Psoas muscle (tissue), 7 donors: ENCODE measurements at regions not wholly inside any gene's neighbourhood (a gene's known extent, or its start where the extent isn't known, plus 50 kb on each side); places are given as distances from the start of the nearest gene placed in this dataset.
A peak's percentile ranks its signal among the peaks of the same experiment; 100 is the strongest.

ENCODE experiments used
- ATAC-seq, 4 donors: fragments of 200-7000 bp; cut with Tn5 transposase; one replicate each; pipeline ENCODE4 v1.9.1; 2020; ENCODE audit warnings: moderate library complexity in 3 of 4, mild to moderate bottlenecking in 2 of 4
- DNase-seq, 2 donors: peaks; one replicate each; pipeline ENCODE4 v3.0.0-alpha.2; 2020
- H3K27ac ChIP-seq: fragments of 200-600 bp; one replicate; pipeline ENCODE4 v1.8.0; 2022
- H3K27me3 ChIP-seq, 3 donors: fragments of 200-600 bp in 1 of 3; one replicate each; pipeline versions ENCODE4 v1.6.1 to v1.8.0; 2013 to 2022; ENCODE audit warnings: low read length in 2 of 3, mild to moderate bottlenecking in 2 of 3, moderate library complexity in 1 of 3; ENCODE audit not compliant: insufficient read depth in 3 of 3
- H3K36me3 ChIP-seq, 2 donors: fragments of 200-600 bp in 1 of 2; one replicate each; pipeline versions ENCODE4 v1.6.1 to v1.8.0; 2013 to 2022; ENCODE audit warnings: low read depth in 1 of 2, mild to moderate bottlenecking in 1 of 2, moderate library complexity in 1 of 2; ENCODE audit not compliant: insufficient read depth in 1 of 2
- H3K4me1 ChIP-seq: fragments of 200-600 bp; one replicate; pipeline ENCODE4 v1.8.0; 2022
- H3K4me3 ChIP-seq: fragments of 200-600 bp; one replicate; pipeline ENCODE4 v1.8.0; 2022; ENCODE audit warnings: mild to moderate bottlenecking
- H3K9me3 ChIP-seq: fragments of 200-600 bp; one replicate; pipeline ENCODE4 v1.8.0; 2022
- WGBS, 3 donors: extraction: QIAGEN DNeasy Blood & Tissue Kit; methylation state at CpG; one replicate each; pipeline versions ENCODE4 v1.1.6 to v1.1.7; 2013; 5-methylcytosine and 5-hydroxymethylcytosine counted together
- intact Hi-C, 2 donors: fragments of 100-400 bp; cut with DNase I; formaldehyde crosslinking; loops; one replicate each; pipeline versions ENCODE4 v1.11.0 to v1.14.2; 2022
- TF ChIP-seq, protein P1 (sequence below): fragments of 200-600 bp; IDR thresholded peaks from one replicate; pipeline ENCODE4 v1.8.0; 2022; ENCODE audit warnings: antibody characterized with exemption
- donor health status: healthy with polysubstance abuse.
- donor health status: DM: no; HTN: no; CAD: no; lungs with moderate emphysema.
- donor health status: Bipolar disorder and iron deficiency.
- donor health status: healthy.
- donor health status: DM: yes; HTN: yes; CAD: no.
- donor health status: DM: no; HTN: no; CAD: no.
- donor health status: DM: yes; HTN: yes; CAD: no.

DNA sequence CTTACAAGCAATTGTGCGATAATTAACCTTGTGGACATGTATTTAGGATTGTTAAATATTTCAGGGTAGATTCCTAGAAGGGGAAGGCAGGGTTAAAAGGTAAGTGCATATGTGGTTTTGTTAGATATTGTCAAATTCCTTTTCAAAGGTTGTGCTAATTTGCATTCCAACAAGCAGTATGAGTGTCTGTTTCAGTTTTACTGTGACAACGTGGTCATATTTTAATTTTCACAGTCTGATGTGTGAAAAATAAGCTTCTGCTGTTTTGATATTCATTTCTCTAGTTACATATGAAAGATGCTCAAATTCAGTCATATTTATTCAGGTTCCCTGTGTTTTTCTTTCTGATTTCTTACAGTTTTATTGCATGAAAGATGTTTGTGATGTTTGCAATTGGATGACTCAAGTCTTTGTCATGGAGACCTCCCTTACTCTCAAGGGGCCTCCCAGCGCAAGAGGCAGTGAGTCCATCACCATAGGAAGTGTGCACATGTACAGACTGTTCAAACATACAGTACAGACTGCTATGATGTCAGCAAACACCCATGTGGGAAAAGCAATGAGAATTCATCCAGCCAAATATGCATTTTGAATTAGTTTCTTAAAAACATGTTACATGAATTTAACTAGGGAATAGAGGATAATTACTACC is 310.8 kb downstream of the GALR1 start:
- intact Hi-C loops: no loop called here
- TF ChIP-seq, protein P1, sequence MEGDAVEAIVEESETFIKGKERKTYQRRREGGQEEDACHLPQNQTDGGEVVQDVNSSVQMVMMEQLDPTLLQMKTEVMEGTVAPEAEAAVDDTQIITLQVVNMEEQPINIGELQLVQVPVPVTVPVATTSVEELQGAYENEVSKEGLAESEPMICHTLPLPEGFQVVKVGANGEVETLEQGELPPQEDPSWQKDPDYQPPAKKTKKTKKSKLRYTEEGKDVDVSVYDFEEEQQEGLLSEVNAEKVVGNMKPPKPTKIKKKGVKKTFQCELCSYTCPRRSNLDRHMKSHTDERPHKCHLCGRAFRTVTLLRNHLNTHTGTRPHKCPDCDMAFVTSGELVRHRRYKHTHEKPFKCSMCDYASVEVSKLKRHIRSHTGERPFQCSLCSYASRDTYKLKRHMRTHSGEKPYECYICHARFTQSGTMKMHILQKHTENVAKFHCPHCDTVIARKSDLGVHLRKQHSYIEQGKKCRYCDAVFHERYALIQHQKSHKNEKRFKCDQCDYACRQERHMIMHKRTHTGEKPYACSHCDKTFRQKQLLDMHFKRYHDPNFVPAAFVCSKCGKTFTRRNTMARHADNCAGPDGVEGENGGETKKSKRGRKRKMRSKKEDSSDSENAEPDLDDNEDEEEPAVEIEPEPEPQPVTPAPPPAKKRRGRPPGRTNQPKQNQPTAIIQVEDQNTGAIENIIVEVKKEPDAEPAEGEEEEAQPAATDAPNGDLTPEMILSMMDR: no peak
- Histone ChIP-seq H3K4me3 (no peak overlapping the region), H3K9me3 (no peaks in the 10 kb centered on the region), H3K36me3 (no peaks in the 10 kb centered on the region), H3K27me3 (no peaks in the 10 kb centered on the region), H3K27ac (no peak overlapping the region), H3K4me1 (no peaks in the 10 kb centered on the region)
- ATAC-seq (no peak), DNase-seq (peak in 1 of 2 donors; percentile 24)
- WGBS, 3 donors: 48 to 60% (median 55%) methylated on average over 3 of the region's 3 CpGs

DNA sequence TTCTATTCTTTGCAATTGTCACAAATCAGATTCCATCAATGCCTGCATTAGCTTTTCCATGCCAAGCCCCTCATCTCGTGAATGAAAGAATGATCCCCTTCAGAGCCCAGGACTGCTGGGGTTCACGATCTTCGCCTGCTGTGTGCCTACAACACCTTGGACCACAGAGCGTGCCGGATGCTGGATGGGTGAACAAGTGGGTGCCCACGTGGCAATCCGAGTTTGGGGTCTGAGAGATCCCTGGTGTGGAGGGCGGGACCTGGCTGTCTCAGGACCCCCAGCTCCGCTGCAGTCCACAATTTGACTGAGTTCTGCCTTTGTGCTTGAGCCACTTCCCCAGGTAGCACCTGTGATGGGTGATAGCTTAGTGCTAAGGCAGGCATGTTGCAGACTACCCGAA is 317.0 kb downstream of the GALR1 start:
- Histone ChIP-seq H3K4me3 (no peak overlapping the region), H3K4me1 (no peaks in the 10 kb centered on the region), H3K9me3 (no peaks in the 10 kb centered on the region), H3K27me3 (no peaks in the 10 kb centered on the region), H3K36me3 (no peaks in the 10 kb centered on the region), H3K27ac (no peak overlapping the region)
- TF ChIP-seq, protein P1: no peak
- 88 to 92% (median 89%) methylated on average over 10 of the region's 10 CpGs for WGBS, 3 donors
- no peak for DNase-seq
- no peak for ATAC-seq
- intact Hi-C loops: no loop called here

DNA sequence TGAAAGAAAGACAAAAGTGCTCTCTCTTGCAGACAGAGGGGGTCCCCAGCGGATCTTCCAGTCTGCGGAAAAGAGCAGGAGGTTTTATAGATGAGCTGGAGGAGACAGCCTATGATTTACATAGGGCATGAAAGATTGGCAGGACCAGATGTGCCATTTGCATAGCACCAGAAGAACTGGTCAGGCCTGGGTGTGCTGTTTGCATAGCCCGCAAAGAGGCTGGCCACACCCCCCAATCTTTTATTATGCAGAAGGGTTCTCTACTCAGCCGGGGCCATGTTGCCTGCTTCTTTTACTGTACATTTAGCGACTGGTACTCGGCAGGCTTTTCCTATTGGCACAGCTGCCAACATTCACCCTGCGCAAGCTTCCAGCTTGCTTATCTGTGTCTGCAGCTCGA is 317.6 kb downstream of the GALR1 start:
- Histone ChIP-seq H3K4me3 (no peak overlapping the region), H3K27me3 (no peaks in the 10 kb centered on the region), H3K9me3 (no peaks in the 10 kb centered on the region), H3K27ac (no peak overlapping the region), H3K36me3 (no peaks in the 10 kb centered on the region), H3K4me1 (no peaks in the 10 kb centered on the region)
- TF ChIP-seq, protein P1: no peak
- ATAC-seq: no peak
- intact Hi-C loops: no loop called here
- 63 to 75% (median 71%) methylated on average over 8 of the region's 8 CpGs for WGBS, 3 donors
- no peak for DNase-seq

DNA sequence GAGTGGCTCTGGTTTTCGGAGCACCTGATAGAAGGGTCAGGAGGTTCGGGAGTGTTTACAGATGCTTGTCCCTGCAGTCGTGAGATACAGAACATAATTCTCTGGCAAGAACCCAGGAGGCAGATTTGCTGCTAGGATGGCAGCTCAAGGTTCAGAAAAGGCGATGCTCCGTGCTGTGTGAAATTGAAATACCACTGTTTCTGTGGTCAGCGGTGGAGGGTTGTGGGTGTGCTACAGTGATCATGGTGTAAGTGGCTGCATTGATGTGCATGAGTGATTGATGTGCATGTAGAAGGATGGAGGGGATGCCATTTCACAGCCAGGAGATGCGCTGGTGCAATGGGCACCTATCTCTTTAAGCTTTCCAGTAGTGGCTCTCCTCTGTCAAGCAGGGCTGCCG is 322.1 kb downstream of the GALR1 start:
- no peak for ATAC-seq
- Histone ChIP-seq H3K36me3 (no peaks in the 10 kb centered on the region), H3K4me1 (no peaks in the 10 kb centered on the region), H3K4me3 (no peak overlapping the region), H3K27me3 (no peaks in the 10 kb centered on the region), H3K9me3 (no peaks in the 10 kb centered on the region), H3K27ac (no peak overlapping the region)
- intact Hi-C loops: no loop called here
- TF ChIP-seq, protein P1: no peak
- DNase-seq: no peak
- WGBS, 3 donors: 83 to 88% (median 87%) methylated on average over 8 of the region's 8 CpGs

DNA sequence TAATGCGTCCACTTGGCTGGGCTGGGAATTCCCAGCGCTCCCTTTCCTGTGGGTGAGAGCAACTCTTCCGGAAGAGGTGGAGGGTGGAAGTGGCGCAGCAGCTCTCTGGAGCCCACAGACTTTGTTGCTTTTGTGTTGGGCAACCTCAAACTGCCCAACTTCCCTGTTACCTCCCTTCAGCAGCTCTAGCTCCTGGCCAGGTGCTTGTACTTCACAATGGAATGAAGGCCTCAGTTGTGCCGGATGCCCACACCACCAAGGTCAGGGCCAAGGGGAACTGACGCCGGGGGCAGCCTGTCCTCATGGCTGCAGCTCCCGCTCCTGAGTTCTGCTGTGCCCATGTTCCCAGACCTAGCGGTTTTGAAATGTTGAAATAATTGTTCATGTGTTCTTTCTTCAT is 322.9 kb downstream of the GALR1 start:
- no peaks in the 10 kb centered on the region for H3K4me1 ChIP-seq
- no peaks in the 10 kb centered on the region for H3K36me3 ChIP-seq
- ATAC-seq (no peak), DNase-seq (no peak)
- WGBS, 3 donors: 81 to 91% (median 83%) methylated on average over 9 of the region's 9 CpGs
- H3K27ac ChIP-seq: no peak overlapping the region
- H3K27me3 ChIP-seq: no peaks in the 10 kb centered on the region
- TF ChIP-seq, protein P1: no peak
- no peak overlapping the region for H3K4me3 ChIP-seq
- no peaks in the 10 kb centered on the region for H3K9me3 ChIP-seq
- intact Hi-C loops: no loop called here
